GM19463 (cell line): ENCODE measurements at regions not wholly inside any gene's neighbourhood (a gene's known extent, or its start where the extent isn't known, plus 50 kb on each side); places are given as distances from the start of the nearest gene placed in this dataset.
A peak's percentile ranks its signal among the peaks of the same experiment; 100 is the strongest.
"Not testable (repeated sequence)": the region's sequence is repeated elsewhere in the genome, so short reads cannot be mapped to it uniquely, and the experiment has no call there.

Experiments used
- ATAC-seq: cut with Tn5 transposase; IDR thresholded peaks from one replicate; pipeline ENCODE4 v1.9.1; 2021; ENCODE audit warnings: mild to moderate bottlenecking, moderate library complexity; ENCODE audit not compliant: unreplicated experiment

GRCh38 chr11:13614918-13615317, 53.5 kb upstream of the FAR1 start:
- not testable (repeated sequence) for ATAC-seq

GRCh38 chr11:13608656-13609055, 59.8 kb upstream of the FAR1 start:
- no peak for ATAC-seq

- ATAC-seq, result no peak
Measured at GRCh38 chr11:13606701-13607100, 61.8 kb upstream of the FAR1 start.

- ATAC-seq, result no peak
Measured at GRCh38 chr11:13603661-13604060, 64.8 kb upstream of the FAR1 start.

- ATAC-seq, result no peak
Measured at GRCh38 chr11:13602844-13603243, 65.6 kb upstream of the FAR1 start.

GRCh38 chr11:13596611-13597326, 71.7 kb upstream of the FAR1 start:
- no peak for ATAC-seq

- no peak for ATAC-seq
Measured at GRCh38 chr11:13595166-13595565, 73.3 kb upstream of the FAR1 start.

GRCh38 chr11:13594044-13594443, 74.4 kb upstream of the FAR1 start:
- no peak for ATAC-seq

- ATAC-seq, result no peak
Measured at GRCh38 chr11:13578514-13579140, 82.8 kb upstream of the PTH start.

GRCh38 chr11:13577881-13578280, 82.1 kb upstream of the PTH start:
- no peak for ATAC-seq

- no peak for ATAC-seq
Measured at GRCh38 chr11:13576995-13577394, 81.2 kb upstream of the PTH start.

- ATAC-seq, result not testable (repeated sequence)
Measured at GRCh38 chr11:13575385-13575784, 79.6 kb upstream of the PTH start.

- ATAC-seq, result no peak
Measured at GRCh38 chr11:13567551-13567950, 71.8 kb upstream of the PTH start.

GRCh38 chr11:13561860-13562259, 66.1 kb upstream of the PTH start:
- ATAC-seq, result no peak

- not testable (repeated sequence) for ATAC-seq
Measured at GRCh38 chr11:13560341-13560740, 64.5 kb upstream of the PTH start.

GRCh38 chr11:13552784-13553183, 57.0 kb upstream of the PTH start:
- ATAC-seq, result no peak

GRCh38 chr11:13551834-13552233, 56.0 kb upstream of the PTH start:
- peak; percentile 57 for ATAC-seq

- ATAC-seq, result no peak
Measured at GRCh38 chr11:13550761-13551160, 55.0 kb upstream of the PTH start.

- not testable (repeated sequence) for ATAC-seq
Measured at GRCh38 chr11:13546092-13546491, 50.3 kb upstream of the PTH start.
